ENCODE measurements at regions not wholly inside any gene's neighbourhood (a gene's known extent, or its start where the extent isn't known, plus 50 kb on each side); places are given as distances from the start of the nearest gene placed in this dataset.

DNA sequence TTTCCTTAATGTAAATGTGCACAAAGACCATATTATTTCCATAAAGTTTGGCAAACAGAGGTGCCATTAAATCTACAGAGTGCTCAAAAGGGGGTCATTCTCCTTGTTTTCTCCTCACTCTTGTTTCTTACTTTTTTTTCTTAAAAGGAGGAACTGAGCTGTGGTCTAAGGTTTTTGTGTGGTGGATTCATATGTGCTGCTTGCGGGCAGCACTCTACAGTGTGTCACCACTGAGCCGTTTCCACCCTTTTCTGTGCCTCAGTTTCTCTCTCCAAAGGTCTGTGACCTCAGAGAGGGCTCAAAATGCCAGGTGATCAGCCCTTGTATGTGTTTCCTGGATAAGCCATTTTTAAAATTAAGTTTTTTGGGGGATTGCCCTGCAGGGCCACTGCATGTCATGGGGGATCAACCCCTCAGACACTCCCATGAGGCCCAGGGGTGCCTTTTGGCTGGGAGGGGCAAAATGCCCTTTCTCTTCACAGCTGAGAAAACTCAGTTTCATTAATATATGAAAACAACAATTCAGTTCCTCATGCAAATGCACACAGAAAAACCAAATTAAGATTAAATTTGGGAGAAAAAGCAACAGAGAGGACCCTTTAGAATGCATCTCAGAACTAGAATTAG lies 56.9 kb upstream of the VOPP1 start:
- DNase-seq (ENCODE audit: low read depth), result no peak

DNA sequence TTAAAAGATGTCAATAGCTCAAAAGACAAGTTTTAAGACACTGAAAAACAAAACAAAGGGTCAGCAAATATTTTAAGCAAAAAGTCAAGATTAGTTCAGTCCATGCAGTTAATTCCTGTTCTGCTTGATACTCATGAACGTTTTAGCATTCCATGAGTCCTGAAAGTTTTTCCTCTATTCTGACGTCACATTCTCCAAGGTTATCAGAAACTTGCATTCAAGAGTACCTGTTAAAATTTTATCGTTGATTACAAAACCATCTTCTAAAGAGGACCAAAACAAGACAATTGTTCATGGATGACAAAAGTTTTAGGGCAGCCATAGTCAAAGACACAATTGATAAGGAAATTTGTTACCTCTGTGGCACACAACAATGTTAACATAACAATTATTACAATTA lies 52.5 kb upstream of the VOPP1 start:
- no peak for DNase-seq (ENCODE audit: low read depth)

DNA sequence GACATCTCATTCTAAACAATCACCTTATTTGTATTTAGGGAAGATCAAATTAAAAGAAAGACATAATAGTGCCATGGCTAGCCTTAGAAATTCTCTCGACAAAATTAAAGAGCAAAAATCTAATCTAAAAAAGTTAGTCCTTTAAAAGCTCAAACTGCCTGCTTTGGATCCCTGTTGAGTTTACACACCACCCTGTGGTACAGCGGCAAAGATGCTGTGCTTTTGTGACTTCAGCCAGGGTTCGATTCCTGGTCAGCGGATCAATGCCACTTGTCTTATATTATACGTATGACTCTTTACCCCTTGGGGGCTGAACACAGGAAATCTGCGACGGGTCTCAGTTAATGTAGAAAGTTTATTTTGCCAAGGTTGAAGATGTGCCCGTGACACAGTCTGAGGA lies 51.3 kb upstream of the VOPP1 start:
- DNase-seq (ENCODE audit: low read depth), result no peak

DNA sequence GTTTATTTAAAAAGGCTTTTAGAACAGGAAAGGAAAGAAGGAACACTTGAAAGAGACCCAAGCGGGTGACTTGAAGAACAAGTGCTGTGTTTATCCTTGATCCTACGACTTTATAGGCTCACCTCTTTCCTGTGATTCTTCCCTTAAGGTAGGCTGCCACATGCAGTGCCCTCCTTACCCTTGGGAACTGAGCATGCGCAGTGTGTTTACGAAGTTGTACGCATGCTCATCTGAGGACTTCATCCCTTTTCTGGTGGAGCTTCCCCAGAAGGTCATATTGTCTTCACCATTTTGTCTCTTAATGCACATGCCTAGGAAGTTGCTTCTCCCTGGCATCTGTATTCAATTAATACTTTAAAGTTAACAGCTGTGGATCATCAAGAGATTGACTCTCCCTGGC lies 49.9 kb upstream of the VOPP1 start:
- DNase-seq (ENCODE audit: low read depth), result no peak

Measured in non-pigmented ciliary epithelial cell (primary cell).